ENCODE measurements at regions not wholly inside any gene's neighbourhood (a gene's known extent, or its start where the extent isn't known, plus 50 kb on each side); places are given as distances from the start of the nearest gene placed in this dataset.

GRCh38 chr14:84127495-84127894, 1402.4 kb upstream of the FLRT2 start:
- Histone ChIP-seq H3K27ac (ENCODE audit: insufficient read depth, low read depth, low read length) (no peak overlapping the region), H3K36me3 (ENCODE audit: control insufficient read depth in 2 of 2, extremely low read depth in 1 of 2, insufficient read depth in 2 of 2, low read length in 2 of 2) (no peaks in the 10 kb centered on the region), H3K9ac (replicated peaks; ENCODE audit: extremely low read depth, insufficient read depth, low read length) (no peak overlapping the region), H2AFZ (ENCODE audit: low read depth, low read length) (no peak overlapping the region), H3K4me3 (replicated peaks in 1 of 3; ENCODE audit: insufficient read depth in 1 of 3, low read depth in 1 of 3, low read length in 3 of 3) (no peak overlapping the region), H3K27me3 (ENCODE audit: control insufficient read depth in 2 of 2, insufficient read depth in 2 of 2, low read length in 2 of 2) (no peaks in the 10 kb centered on the region), H3K4me1 (ENCODE audit: control insufficient read depth, extremely low read depth, insufficient read depth, low read length) (peaks cover 21% of the 10 kb centered on the region), H3K79me2 (ENCODE audit: control insufficient read depth, insufficient read depth, low read length) (no peaks in the 10 kb centered on the region), H3K4me2 (ENCODE audit: insufficient read depth, low read length) (no peak overlapping the region), H3K9me3 (replicated peaks; ENCODE audit: control insufficient read depth, insufficient read depth, low read length) (no peaks in the 10 kb centered on the region), H3K9me1 (replicated peaks; ENCODE audit: control insufficient read depth, extremely low read depth, insufficient read depth, low read length) (no peaks in the 10 kb centered on the region), H4K20me1 (replicated peaks; ENCODE audit: control insufficient read depth, extremely low read depth, insufficient read depth, low read length) (no peaks in the 10 kb centered on the region)
- intact Hi-C loops (cut with micrococcal nuclease), result loop anchor here (5.0 to 10.0 kb wide), 2 partner anchors 125 to 1407 kb away; partner anchors contain the start of gene FLRT2
- no peak for TF ChIP-seq POLR2AphosphoS5 (IDR thresholded peaks at IDR 0.05; ENCODE audit: insufficient read depth, low read depth, low read length)
- POLR2A ChIA-PET, result interaction anchor here (0.5 kb wide), 1 partner anchor 1485 kb away, joined by 3 read pairs; no protein-coding TSS in a partner anchor
- no peak for DNase-seq (ENCODE audit: low read depth, low spot score)
- dilution Hi-C loops (cut with MboI; ENCODE audit: extremely low pct_ligation_motif_present, low sequenced_read_pairs), result no loop called here
- no TSS peak for BruUV-seq (replicated peaks)
- CTCF ChIA-PET, result no interaction called here
- no peak for FAIRE-seq

- no peak overlapping the region for H3K4me3 ChIP-seq (replicated peaks in 1 of 3; ENCODE audit: insufficient read depth in 1 of 3, low read depth in 1 of 3, low read length in 3 of 3)
- H3K4me1 ChIP-seq (ENCODE audit: control insufficient read depth, extremely low read depth, insufficient read depth, low read length), result peaks cover 21% of the 10 kb centered on the region
- H3K9me3 ChIP-seq (replicated peaks; ENCODE audit: control insufficient read depth, insufficient read depth, low read length), result no peaks in the 10 kb centered on the region
- no peak overlapping the region for H3K9ac ChIP-seq (replicated peaks; ENCODE audit: extremely low read depth, insufficient read depth, low read length)
- DNase-seq (ENCODE audit: low read depth, low spot score) (peak; percentile 78), FAIRE-seq (peak; percentile 4)
- H2AFZ ChIP-seq (ENCODE audit: low read depth, low read length), result no peak overlapping the region
- POLR2A ChIA-PET, result no interaction called here
- H3K79me2 ChIP-seq (ENCODE audit: control insufficient read depth, insufficient read depth, low read length), result no peaks in the 10 kb centered on the region
- peak overlapping the region; percentile 12 for H3K27ac ChIP-seq (ENCODE audit: insufficient read depth, low read depth, low read length)
- intact Hi-C loops (cut with micrococcal nuclease) (loop anchor here (5.0 to 10.0 kb wide), 2 partner anchors 124 to 1407 kb away; partner anchors contain the start of gene FLRT2), dilution Hi-C loops (cut with MboI; ENCODE audit: extremely low pct_ligation_motif_present, low sequenced_read_pairs) (no loop called here)
- no peaks in the 10 kb centered on the region for H3K27me3 ChIP-seq (ENCODE audit: control insufficient read depth in 2 of 2, insufficient read depth in 2 of 2, low read length in 2 of 2)
- no peaks in the 10 kb centered on the region for H4K20me1 ChIP-seq (replicated peaks; ENCODE audit: control insufficient read depth, extremely low read depth, insufficient read depth, low read length)
- CTCF ChIA-PET, result no interaction called here
- H3K4me2 ChIP-seq (ENCODE audit: insufficient read depth, low read length), result peak overlapping the region; percentile 51
- H3K9me1 ChIP-seq (replicated peaks; ENCODE audit: control insufficient read depth, extremely low read depth, insufficient read depth, low read length), result no peaks in the 10 kb centered on the region
- BruUV-seq (replicated peaks), result no TSS peak
- TF ChIP-seq CTCF (IDR thresholded peaks at IDR 0.05; ENCODE audit: extremely low read depth in 1 of 2, insufficient read depth in 1 of 2, low read depth in 1 of 2, low read length in 2 of 2) (no peak), FOS (IDR thresholded peaks at IDR 0.05; ENCODE audit: borderline replicate concordance, insufficient read depth, low read length) (peak; percentile 67), JUN (IDR thresholded peaks at IDR 0.05; ENCODE audit: borderline replicate concordance, insufficient read depth, insufficient read length, low read depth) (peak; percentile 35), GATA2 (IDR thresholded peaks at IDR 0.05; ENCODE audit: insufficient read depth, insufficient read length, low read depth, low read length) (peak; percentile 93), POLR2AphosphoS5 (IDR thresholded peaks at IDR 0.05; ENCODE audit: insufficient read depth, low read depth, low read length) (peak; percentile 21), MYC (IDR thresholded peaks at IDR 0.05; ENCODE audit: low read depth, low read length) (no peak)
- no peaks in the 10 kb centered on the region for H3K36me3 ChIP-seq (ENCODE audit: control insufficient read depth in 2 of 2, extremely low read depth in 1 of 2, insufficient read depth in 2 of 2, low read length in 2 of 2)
Measured at GRCh38 chr14:84128050-84128449, 1401.9 kb upstream of the FLRT2 start.
